ENCODE measurements at regions not wholly inside any gene's neighbourhood (a gene's known extent, or its start where the extent isn't known, plus 50 kb on each side); places are given as distances from the start of the nearest gene placed in this dataset.

DNA sequence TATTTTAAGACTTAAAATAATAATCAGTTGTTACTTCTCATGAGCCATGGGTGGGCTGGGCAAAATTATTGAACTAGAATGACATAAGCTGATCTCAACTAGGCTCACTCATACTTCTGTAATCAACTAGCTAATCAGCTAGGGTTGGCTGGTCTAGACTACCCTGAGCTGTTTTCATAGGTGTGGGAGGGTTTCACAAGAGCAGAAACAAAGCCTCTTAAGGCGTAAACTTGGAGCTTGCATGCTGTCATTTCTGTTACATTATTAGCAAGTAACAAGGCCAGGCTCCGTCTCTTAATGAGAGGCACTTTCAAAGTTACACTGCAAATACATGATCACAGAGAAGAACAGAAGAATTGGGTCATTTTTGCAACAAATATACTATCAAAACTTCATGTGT is 57.2 kb upstream of the GHR start:
- DNase-seq (ENCODE audit: low read depth in 1 of 2, low spot score in 1 of 2): no peak
- H3K27me3 ChIP-seq: no peaks in the 10 kb centered on the region
- no peak overlapping the region for H3K4me3 ChIP-seq

More for the DNA sequence above, 57.2 kb upstream of the GHR start:
- TF ChIP-seq, protein P1, sequence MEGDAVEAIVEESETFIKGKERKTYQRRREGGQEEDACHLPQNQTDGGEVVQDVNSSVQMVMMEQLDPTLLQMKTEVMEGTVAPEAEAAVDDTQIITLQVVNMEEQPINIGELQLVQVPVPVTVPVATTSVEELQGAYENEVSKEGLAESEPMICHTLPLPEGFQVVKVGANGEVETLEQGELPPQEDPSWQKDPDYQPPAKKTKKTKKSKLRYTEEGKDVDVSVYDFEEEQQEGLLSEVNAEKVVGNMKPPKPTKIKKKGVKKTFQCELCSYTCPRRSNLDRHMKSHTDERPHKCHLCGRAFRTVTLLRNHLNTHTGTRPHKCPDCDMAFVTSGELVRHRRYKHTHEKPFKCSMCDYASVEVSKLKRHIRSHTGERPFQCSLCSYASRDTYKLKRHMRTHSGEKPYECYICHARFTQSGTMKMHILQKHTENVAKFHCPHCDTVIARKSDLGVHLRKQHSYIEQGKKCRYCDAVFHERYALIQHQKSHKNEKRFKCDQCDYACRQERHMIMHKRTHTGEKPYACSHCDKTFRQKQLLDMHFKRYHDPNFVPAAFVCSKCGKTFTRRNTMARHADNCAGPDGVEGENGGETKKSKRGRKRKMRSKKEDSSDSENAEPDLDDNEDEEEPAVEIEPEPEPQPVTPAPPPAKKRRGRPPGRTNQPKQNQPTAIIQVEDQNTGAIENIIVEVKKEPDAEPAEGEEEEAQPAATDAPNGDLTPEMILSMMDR (IDR thresholded peaks at IDR 0.05; ENCODE audit: low read depth, low read length): no peak
- no peaks in the 10 kb centered on the region for H3K4me1 ChIP-seq (ENCODE audit: low read depth)
- H3K27ac ChIP-seq: no peak overlapping the region
- no peaks in the 10 kb centered on the region for H3K9me3 ChIP-seq (ENCODE audit: low read depth)
- H3K36me3 ChIP-seq: no peaks in the 10 kb centered on the region
